ENCODE measurements at regions not wholly inside any gene's neighbourhood (a gene's known extent, or its start where the extent isn't known, plus 50 kb on each side); places are given as distances from the start of the nearest gene placed in this dataset.

GRCh38 chr7:24500599-24500998, 72.7 kb upstream of the PALS2 start:
- intact Hi-C loops (cut with DNase I) = no loop called here
- ATAC-seq (no peak), DNase-seq (no peak)
- Histone ChIP-seq H3K27ac (no peak overlapping the region), H3K27me3 (no peaks in the 10 kb centered on the region), H3K36me3 (replicated peaks in 1 of 2; ENCODE audit: insufficient read depth in 1 of 2, low read depth in 2 of 2) (no peaks in the 10 kb centered on the region), H3K4me3 (no peak overlapping the region), H3K9me3 (no peaks in the 10 kb centered on the region), H3K4me1 (no peaks in the 10 kb centered on the region)
- TF ChIP-seq POLR2A (IDR thresholded peaks at IDR 0.05) (no peak), CTCF (IDR thresholded peaks at IDR 0.05) (no peak)
- 62 to 69% methylated on average over 3 of the region's 3 CpGs for WGBS, 2 donors

GRCh38 chr7:24501009-24501408, 72.2 kb upstream of the PALS2 start:
- H3K27me3 ChIP-seq = no peaks in the 10 kb centered on the region
- 46 to 59% methylated on average over 7 of the region's 7 CpGs for WGBS, 2 donors
- intact Hi-C loops (cut with DNase I) = no loop called here
- H3K4me1 ChIP-seq = no peaks in the 10 kb centered on the region
- no peaks in the 10 kb centered on the region for H3K9me3 ChIP-seq
- H3K27ac ChIP-seq = no peak overlapping the region
- TF ChIP-seq CTCF (IDR thresholded peaks at IDR 0.05) (no peak), POLR2A (IDR thresholded peaks at IDR 0.05) (no peak)
- DNase-seq (no peak), ATAC-seq (no peak)
- no peaks in the 10 kb centered on the region for H3K36me3 ChIP-seq (replicated peaks in 1 of 2; ENCODE audit: insufficient read depth in 1 of 2, low read depth in 2 of 2)
- H3K4me3 ChIP-seq = no peak overlapping the region

GRCh38 chr7:24501443-24502134, 71.7 kb upstream of the PALS2 start:
- Histone ChIP-seq H3K27me3 (no peaks in the 10 kb centered on the region), H3K4me3 (no peak overlapping the region), H3K9me3 (no peaks in the 10 kb centered on the region), H3K36me3 (replicated peaks in 1 of 2; ENCODE audit: insufficient read depth in 1 of 2, low read depth in 2 of 2) (no peaks in the 10 kb centered on the region), H3K27ac (no peak overlapping the region), H3K4me1 (no peaks in the 10 kb centered on the region)
- no peak for ATAC-seq
- intact Hi-C loops (cut with DNase I) = no loop called here
- no peak for DNase-seq
- TF ChIP-seq POLR2A (IDR thresholded peaks at IDR 0.05) = no peak
- no peak for TF ChIP-seq CTCF (IDR thresholded peaks at IDR 0.05)
- 48 to 62% methylated on average over 1 of the region's 1 CpG for WGBS, 2 donors

- Histone ChIP-seq H3K36me3 (replicated peaks in 1 of 2; ENCODE audit: insufficient read depth in 1 of 2, low read depth in 2 of 2) (no peaks in the 10 kb centered on the region), H3K4me3 (no peak overlapping the region), H3K9me3 (no peaks in the 10 kb centered on the region), H3K27me3 (no peaks in the 10 kb centered on the region), H3K4me1 (no peaks in the 10 kb centered on the region), H3K27ac (no peak overlapping the region)
- no peak for TF ChIP-seq POLR2A (IDR thresholded peaks at IDR 0.05)
- TF ChIP-seq CTCF (IDR thresholded peaks at IDR 0.05) = no peak
- ATAC-seq (no peak), DNase-seq (no peak)
- 77 to 92% methylated on average over 3 of the region's 3 CpGs for WGBS, 2 donors
- intact Hi-C loops (cut with DNase I) = no loop called here
These were observed 71.1 kb upstream of the PALS2 start for GRCh38 chr7:24502135-24502488.

GRCh38 chr7:24503506-24503905, 69.7 kb upstream of the PALS2 start:
- Histone ChIP-seq H3K4me1 (no peaks in the 10 kb centered on the region), H3K36me3 (replicated peaks in 1 of 2; ENCODE audit: insufficient read depth in 1 of 2, low read depth in 2 of 2) (no peaks in the 10 kb centered on the region), H3K27ac (no peak overlapping the region), H3K4me3 (no peak overlapping the region), H3K9me3 (no peaks in the 10 kb centered on the region), H3K27me3 (no peaks in the 10 kb centered on the region)
- 68 to 74% methylated on average over 2 of the region's 2 CpGs for WGBS, 2 donors
- ATAC-seq = no peak
- intact Hi-C loops (cut with DNase I) = no loop called here
- no peak for DNase-seq
- TF ChIP-seq CTCF (IDR thresholded peaks at IDR 0.05) (no peak), POLR2A (IDR thresholded peaks at IDR 0.05) (no peak)
